LNCaP clone FGC (cell line): ENCODE measurements at regions not wholly inside any gene's neighbourhood (a gene's known extent, or its start where the extent isn't known, plus 50 kb on each side); places are given as distances from the start of the nearest gene placed in this dataset.

Experiments
- DNase-seq: peaks from one replicate; pipeline ENCODE4 v3.0.0-alpha.2; 2011; ENCODE audit warnings: low read depth
- H3K4me3 ChIP-seq: 2 replicates; pipeline ENCODE4 v1.5.1; 2011; ENCODE audit warnings: mild to moderate bottlenecking, low read depth, low read length, control low read depth
- CTCF ChIP-seq: IDR thresholded peaks from 2 replicates; pipeline ENCODE4 v1.5.1; 2012; ENCODE audit warnings: mild to moderate bottlenecking; ENCODE audit not compliant: control insufficient read depth, insufficient read depth; ENCODE audit errors: extremely low read depth

- no peak overlapping the region for H3K4me3 ChIP-seq
- DNase-seq = no peak
- TF ChIP-seq CTCF = no peak
These were observed 120.1 kb downstream of the LRRC70 start for GRCh38 chr5:62698756-62699155.

GRCh38 chr5:62695274-62695673, 116.7 kb downstream of the LRRC70 start:
- no peak for DNase-seq
- H3K4me3 ChIP-seq = no peak overlapping the region
- TF ChIP-seq CTCF = no peak

- no peak overlapping the region for H3K4me3 ChIP-seq
- no peak for TF ChIP-seq CTCF
- no peak for DNase-seq
These were observed 114.5 kb downstream of the LRRC70 start for GRCh38 chr5:62692946-62693713.

- no peak overlapping the region for H3K4me3 ChIP-seq
- DNase-seq = no peak
- no peak for TF ChIP-seq CTCF
These were observed 113.3 kb downstream of the LRRC70 start for GRCh38 chr5:62691946-62692345.

GRCh38 chr5:62690421-62690820, 111.8 kb downstream of the LRRC70 start:
- no peak for TF ChIP-seq CTCF
- DNase-seq = no peak
- no peak overlapping the region for H3K4me3 ChIP-seq

GRCh38 chr5:62689599-62690368, 111.2 kb downstream of the LRRC70 start:
- H3K4me3 ChIP-seq = no peak overlapping the region
- no peak for TF ChIP-seq CTCF
- no peak for DNase-seq

GRCh38 chr5:62686692-62687091, 108.1 kb downstream of the LRRC70 start:
- no peak for DNase-seq

More at GRCh38 chr5:62686692-62687091, 108.1 kb downstream of the LRRC70 start:
- no peak for TF ChIP-seq CTCF
- H3K4me3 ChIP-seq = no peak overlapping the region
